NCI-H2107 treated with DMSO at 0.1 percent for 48 hours (cell line): ENCODE measurements at regions not wholly inside any gene's neighbourhood (a gene's known extent, or its start where the extent isn't known, plus 50 kb on each side); places are given as distances from the start of the nearest gene placed in this dataset.

Experiments
- DNase-seq: peaks from one replicate; lab custom pipeline; 2025; ENCODE audit not compliant: unreplicated experiment; lab: John Stamatoyannopoulos, UW

- no peak for DNase-seq
These were observed 96.3 kb upstream of the ALDH1A3 start for GRCh38 chr15:100783291-100783690.

DNA sequence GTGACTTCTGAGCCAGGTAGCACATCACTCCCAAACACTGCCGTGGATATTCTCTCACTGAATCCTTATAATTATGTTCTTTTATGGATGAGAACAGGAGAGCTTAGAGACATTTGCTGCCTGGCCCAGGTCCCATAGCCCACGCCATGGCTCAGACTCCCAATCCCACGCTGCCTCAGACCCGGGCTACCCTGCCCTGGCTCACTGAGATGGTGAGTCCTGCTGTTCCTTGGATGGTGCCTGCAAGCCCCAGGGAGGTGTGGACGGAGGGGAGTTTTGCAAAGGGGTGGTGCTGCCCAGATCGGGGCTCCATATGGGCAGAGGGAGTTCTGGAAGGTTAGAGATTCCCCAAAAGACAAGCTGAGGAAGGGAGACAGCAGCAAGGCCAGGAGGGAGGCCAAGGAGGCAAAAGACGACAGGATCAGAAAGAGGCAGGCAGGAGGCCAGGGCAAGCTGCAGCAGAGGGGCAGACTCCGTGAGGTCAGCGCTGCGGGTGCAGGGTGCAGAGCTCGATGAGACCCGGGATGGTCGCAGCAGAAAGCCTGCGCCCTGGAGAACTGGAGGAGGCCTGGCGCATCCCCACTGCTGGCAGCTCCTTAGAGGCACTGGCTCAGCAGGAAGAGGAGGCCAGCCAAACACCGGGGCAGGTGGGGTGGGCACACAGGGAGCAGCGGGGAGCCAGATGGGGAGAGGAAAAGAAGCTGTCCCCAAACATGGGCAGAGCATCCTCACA lies 95.7 kb upstream of the ALDH1A3 start:
- DNase-seq, result no peak

DNA sequence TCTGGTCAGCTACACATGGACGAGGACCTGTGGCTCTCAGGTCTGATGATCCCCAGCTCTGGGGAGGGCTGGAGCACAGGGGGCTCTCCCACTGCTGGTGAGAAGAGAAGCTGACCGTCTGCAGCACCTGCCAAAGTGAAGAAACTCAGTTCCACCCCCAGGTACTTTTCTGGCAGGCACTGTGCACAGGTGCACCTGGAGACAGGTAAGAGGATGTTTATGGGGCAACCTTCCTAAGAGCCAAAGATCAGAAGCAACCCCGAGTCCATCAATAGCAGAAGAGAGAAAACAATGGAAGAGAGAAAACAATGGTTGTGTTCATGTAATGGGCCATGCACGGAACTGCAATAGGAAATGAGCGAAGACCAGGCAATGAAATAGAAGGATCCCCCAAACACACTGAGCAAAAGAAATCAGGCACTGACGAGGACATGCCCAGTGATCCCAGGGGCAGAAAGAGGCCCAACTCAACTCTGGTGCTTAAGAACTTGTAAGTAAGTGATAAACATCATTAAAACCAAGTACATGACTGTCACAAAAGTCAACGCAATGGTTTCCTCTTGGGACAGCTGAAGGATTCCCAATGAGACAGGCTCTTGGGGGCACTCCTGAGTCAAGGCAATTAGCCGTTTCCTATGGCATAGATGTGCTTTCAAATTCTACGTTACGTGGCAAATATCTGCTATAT lies 95.0 kb upstream of the ALDH1A3 start:
- no peak for DNase-seq

GRCh38 chr15:100785181-100786138 lies 94.2 kb upstream of the ALDH1A3 start:
- DNase-seq, result no peak

DNA sequence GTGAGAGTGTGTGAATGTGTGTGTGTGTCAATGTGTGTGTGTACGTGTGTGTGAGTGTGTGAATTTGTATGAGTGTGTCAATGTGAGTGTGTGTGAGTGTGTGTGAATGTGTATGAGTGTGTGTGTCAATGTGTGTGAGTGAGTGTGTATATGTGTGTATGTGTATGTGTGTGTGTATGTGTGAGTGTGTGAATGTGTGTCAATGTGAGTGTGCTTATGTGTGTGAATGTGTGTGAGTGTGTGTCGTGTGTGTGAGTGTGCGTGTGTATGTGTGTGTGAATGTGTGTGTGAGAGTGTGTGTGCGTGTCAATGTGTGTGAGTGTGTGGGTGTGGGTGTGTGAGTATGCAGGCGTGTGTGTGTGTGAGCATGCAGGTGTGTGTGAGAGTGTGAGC lies 93.5 kb upstream of the ALDH1A3 start:
- DNase-seq, result no peak

- no peak for DNase-seq
These were observed 92.6 kb upstream of the ALDH1A3 start for GRCh38 chr15:100786901-100787566.

- no peak for DNase-seq
These were observed 91.8 kb upstream of the ALDH1A3 start for GRCh38 chr15:100787567-100788417.

GRCh38 chr15:100788418-100789105 lies 91.1 kb upstream of the ALDH1A3 start:
- DNase-seq, result no peak

DNA sequence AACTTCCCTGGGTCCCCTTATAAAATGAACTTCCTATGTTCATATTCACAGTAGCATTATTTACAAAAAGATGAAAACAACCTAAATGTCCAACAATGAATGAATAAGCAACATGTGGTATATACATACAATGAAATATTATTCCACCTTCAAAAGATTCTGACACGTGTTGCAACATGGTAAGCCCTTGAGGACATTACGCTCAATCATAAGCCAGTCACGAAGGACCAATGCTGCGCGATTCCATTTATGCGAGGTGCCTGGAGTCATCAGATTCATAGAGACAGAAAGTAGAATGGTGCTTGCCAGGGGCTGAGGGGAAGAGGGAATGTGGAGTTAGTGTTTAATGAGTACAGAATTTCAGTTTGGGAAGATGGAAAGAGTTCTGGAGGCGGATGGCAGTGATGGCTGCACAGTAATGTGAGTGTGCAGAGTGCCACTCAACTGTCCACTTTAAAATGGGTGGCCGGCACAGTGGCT lies 88.8 kb upstream of the ALDH1A3 start:
- DNase-seq, result no peak

GRCh38 chr15:100794008-100794407 lies 85.6 kb upstream of the ALDH1A3 start:
- no peak for DNase-seq

GRCh38 chr15:100801256-100801900 lies 78.3 kb upstream of the ALDH1A3 start:
- DNase-seq, result no peak

DNA sequence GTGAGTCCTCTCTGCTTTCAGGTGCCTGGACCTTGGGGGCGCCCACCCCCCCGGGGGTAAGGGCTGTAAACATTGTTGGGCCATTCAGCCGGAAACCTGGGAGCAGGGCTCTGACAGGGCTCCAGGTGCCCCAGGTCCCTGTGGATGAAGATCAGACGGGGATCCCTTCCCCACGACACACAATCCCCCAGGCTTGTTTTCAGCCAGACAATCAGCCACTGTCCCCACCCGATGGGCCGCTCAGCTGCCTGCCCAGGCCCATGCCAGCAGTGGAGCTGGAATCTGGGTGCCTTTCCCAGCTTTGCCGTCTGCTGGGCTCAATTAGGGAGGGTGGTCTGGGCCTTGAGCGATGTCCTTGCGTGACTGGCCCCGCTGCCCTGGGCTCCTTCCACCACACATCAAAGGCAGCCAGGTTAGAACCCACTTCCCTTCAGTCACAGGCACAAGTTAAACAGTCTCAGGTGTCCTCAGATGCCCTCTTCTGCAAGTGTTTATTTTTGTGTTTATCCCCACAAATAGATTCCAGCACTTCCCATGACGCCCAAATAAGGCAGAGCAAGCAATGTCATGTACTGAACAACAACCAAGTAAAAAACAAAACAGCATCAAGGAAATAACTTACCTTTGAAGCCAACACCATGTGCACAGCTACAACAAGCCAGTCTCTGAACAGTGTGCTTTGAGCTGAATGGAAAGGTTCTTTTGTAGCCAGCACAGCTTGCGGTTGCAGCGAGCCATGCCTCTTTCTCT lies 77.0 kb upstream of the ALDH1A3 start:
- no peak for DNase-seq

DNA sequence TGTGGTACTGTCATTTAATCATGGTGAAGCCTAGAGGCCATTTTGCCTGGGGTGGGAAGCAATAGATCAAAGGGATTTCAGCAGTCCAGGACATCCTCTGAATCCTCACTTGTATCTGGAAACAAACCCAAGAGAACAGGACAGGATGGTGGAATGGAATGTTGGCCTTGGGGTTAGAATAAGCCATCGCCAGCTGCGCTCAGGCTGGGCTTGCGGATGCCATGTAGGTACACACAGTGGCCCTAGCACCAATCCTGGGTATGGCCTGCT lies 76.5 kb upstream of the ALDH1A3 start:
- DNase-seq, result no peak

- no peak for DNase-seq
These were observed 73.5 kb upstream of the ALDH1A3 start for GRCh38 chr15:100806157-100806556.

GRCh38 chr15:100807028-100807427 lies 72.6 kb upstream of the ALDH1A3 start:
- DNase-seq, result no peak

DNA sequence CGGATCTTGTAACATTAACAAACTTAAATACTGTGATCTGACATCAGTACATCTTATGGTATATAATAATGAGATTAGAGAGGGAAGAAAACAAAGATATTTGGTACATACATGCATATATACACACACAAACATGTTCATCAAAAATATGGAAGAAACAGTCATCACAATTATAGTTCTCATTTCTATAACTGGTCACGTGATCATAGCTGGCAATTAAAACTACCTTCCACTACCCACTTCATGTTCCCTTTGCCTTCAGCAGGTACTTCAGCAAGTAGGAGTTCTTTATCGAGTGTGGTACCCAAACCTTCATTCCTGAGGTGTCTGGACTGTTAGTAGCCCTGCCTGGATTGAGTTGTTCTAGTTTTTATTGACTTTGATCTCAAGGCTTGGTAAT lies 70.9 kb upstream of the ALDH1A3 start:
- DNase-seq, result no peak

DNA sequence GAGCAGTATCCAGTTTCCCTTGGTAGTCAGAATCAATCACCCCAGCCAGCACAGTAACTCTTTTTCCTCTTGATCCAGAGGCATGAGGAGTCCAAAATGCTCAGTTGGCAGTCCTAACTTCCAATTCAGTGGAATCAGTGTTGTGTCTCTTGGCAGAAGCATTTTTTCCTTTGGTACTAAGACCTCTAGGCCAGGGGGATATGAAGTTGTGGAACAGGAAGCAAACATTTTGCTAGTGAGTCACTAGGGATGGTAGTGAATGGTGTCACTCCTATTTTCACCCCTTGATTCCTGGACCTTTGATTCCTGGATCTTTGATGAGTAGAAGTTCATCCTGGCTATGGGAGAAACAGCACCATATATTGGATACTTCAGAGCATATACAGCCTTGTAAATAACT lies 70.5 kb upstream of the ALDH1A3 start:
- no peak for DNase-seq

- no peak for DNase-seq
These were observed 70.0 kb upstream of the ALDH1A3 start for GRCh38 chr15:100809587-100809986.

DNA sequence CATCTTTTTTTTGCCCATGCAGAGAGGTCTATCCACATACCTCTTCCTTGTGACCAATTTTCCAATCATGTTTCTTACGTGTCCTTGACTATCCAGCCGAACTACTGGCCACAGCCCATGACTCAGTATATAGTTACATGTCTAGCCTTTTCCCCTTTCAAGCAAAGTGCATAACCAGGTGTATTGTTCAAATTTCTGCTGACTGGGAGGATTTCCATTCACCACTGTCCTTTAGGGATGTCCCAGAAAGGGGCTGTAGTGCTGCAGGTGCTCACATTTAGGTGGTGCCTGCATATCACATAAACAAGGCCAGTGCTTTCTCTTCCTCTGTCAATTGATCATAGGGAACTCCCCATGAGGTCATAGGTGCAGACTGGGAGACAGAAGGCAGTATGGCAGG lies 69.4 kb upstream of the ALDH1A3 start:
- no peak for DNase-seq
